ENCODE measurements at regions not wholly inside any gene's neighbourhood (a gene's known extent, or its start where the extent isn't known, plus 50 kb on each side); places are given as distances from the start of the nearest gene placed in this dataset.
A peak's percentile ranks its signal among the peaks of the same experiment; 100 is the strongest.
"Not testable (repeated sequence)": the region's sequence is repeated elsewhere in the genome, so short reads cannot be mapped to it uniquely, and the experiment has no call there.

- in situ Hi-C loops (cut with MboI; ENCODE audit: low pct_unique_long_range_greater_than_20kb, low sequenced_read_pairs, unreplicated experiment); DNase-seq (ENCODE audit: low spot score): not testable (repeated sequence)
These were observed 348.3 kb downstream of the GOLGA6L6 start for GRCh38 chr15:20192982-20193929.

GRCh38 chr15:20191508-20192125 lies 350.0 kb downstream of the GOLGA6L6 start:
- in situ Hi-C loops (cut with MboI; ENCODE audit: low pct_unique_long_range_greater_than_20kb, low sequenced_read_pairs, unreplicated experiment); DNase-seq (ENCODE audit: low spot score): not testable (repeated sequence)

More at GRCh38 chr15:20192982-20193929, 348.3 kb downstream of the GOLGA6L6 start:
- TF ChIP-seq CTCF (IDR thresholded peaks at IDR 0.05; ENCODE audit: extremely low read depth, insufficient read depth, missing control alignments) = peak; percentile 29

GRCh38 chr15:20188611-20189010 lies 353.0 kb downstream of the GOLGA6L6 start:
- in situ Hi-C loops (cut with MboI; ENCODE audit: low pct_unique_long_range_greater_than_20kb, low sequenced_read_pairs, unreplicated experiment) = not testable (repeated sequence)

GRCh38 chr15:20187370-20188355 lies 353.9 kb downstream of the GOLGA6L6 start:
- in situ Hi-C loops (cut with MboI; ENCODE audit: low pct_unique_long_range_greater_than_20kb, low sequenced_read_pairs, unreplicated experiment); DNase-seq (ENCODE audit: low spot score): not testable (repeated sequence)

More at GRCh38 chr15:20188611-20189010, 353.0 kb downstream of the GOLGA6L6 start:
- not testable (repeated sequence) for DNase-seq (ENCODE audit: low spot score)

GRCh38 chr15:20184879-20185278 lies 356.7 kb downstream of the GOLGA6L6 start:
- DNase-seq (ENCODE audit: low spot score); in situ Hi-C loops (cut with MboI; ENCODE audit: low pct_unique_long_range_greater_than_20kb, low sequenced_read_pairs, unreplicated experiment): not testable (repeated sequence)

- in situ Hi-C loops (cut with MboI; ENCODE audit: low pct_unique_long_range_greater_than_20kb, low sequenced_read_pairs, unreplicated experiment); DNase-seq (ENCODE audit: low spot score): not testable (repeated sequence)
These were observed 373.4 kb downstream of the GOLGA6L6 start for GRCh38 chr15:20168221-20168620.

GRCh38 chr15:20153528-20153927 lies 388.1 kb downstream of the GOLGA6L6 start:
- DNase-seq (ENCODE audit: low spot score) = not testable (repeated sequence)

GRCh38 chr15:20148679-20149078 lies 392.9 kb downstream of the GOLGA6L6 start:
- DNase-seq (ENCODE audit: low spot score); in situ Hi-C loops (cut with MboI; ENCODE audit: low pct_unique_long_range_greater_than_20kb, low sequenced_read_pairs, unreplicated experiment): not testable (repeated sequence)

More at GRCh38 chr15:20153528-20153927, 388.1 kb downstream of the GOLGA6L6 start:
- in situ Hi-C loops (cut with MboI; ENCODE audit: low pct_unique_long_range_greater_than_20kb, low sequenced_read_pairs, unreplicated experiment) = not testable (repeated sequence)

GRCh38 chr15:20148008-20148407 lies 393.6 kb downstream of the GOLGA6L6 start:
- in situ Hi-C loops (cut with MboI; ENCODE audit: low pct_unique_long_range_greater_than_20kb, low sequenced_read_pairs, unreplicated experiment); DNase-seq (ENCODE audit: low spot score): not testable (repeated sequence)

GRCh38 chr15:20144333-20145036 lies 397.1 kb downstream of the GOLGA6L6 start:
- in situ Hi-C loops (cut with MboI; ENCODE audit: low pct_unique_long_range_greater_than_20kb, low sequenced_read_pairs, unreplicated experiment) = not testable (repeated sequence)

GRCh38 chr15:20142906-20143305 lies 398.7 kb downstream of the GOLGA6L6 start:
- DNase-seq (ENCODE audit: low spot score); in situ Hi-C loops (cut with MboI; ENCODE audit: low pct_unique_long_range_greater_than_20kb, low sequenced_read_pairs, unreplicated experiment): not testable (repeated sequence)

More at GRCh38 chr15:20144333-20145036, 397.1 kb downstream of the GOLGA6L6 start:
- DNase-seq (ENCODE audit: low spot score) = not testable (repeated sequence)

- in situ Hi-C loops (cut with MboI; ENCODE audit: low pct_unique_long_range_greater_than_20kb, low sequenced_read_pairs, unreplicated experiment); DNase-seq (ENCODE audit: low spot score): not testable (repeated sequence)
These were observed 399.2 kb downstream of the GOLGA6L6 start for GRCh38 chr15:20142410-20142809.

- DNase-seq (ENCODE audit: low spot score); in situ Hi-C loops (cut with MboI; ENCODE audit: low pct_unique_long_range_greater_than_20kb, low sequenced_read_pairs, unreplicated experiment): not testable (repeated sequence)
These were observed 416.9 kb downstream of the GOLGA6L6 start for GRCh38 chr15:20124668-20125067.
